Ascending aorta (tissue), 2 donors: ENCODE measurements at regions not wholly inside any gene's neighbourhood (a gene's known extent, or its start where the extent isn't known, plus 50 kb on each side); places are given as distances from the start of the nearest gene placed in this dataset.
"Not testable (repeated sequence)": the region's sequence is repeated elsewhere in the genome, so short reads cannot be mapped to it uniquely, and the experiment has no call there.

Experiments used
- DNase-seq, 2 donors: peaks; one replicate each; pipeline ENCODE4 v3.0.0-alpha.2; 2019; ENCODE audit warnings: low spot score in 2 of 2
- H3K27ac ChIP-seq, 2 donors: fragments of 200-600 bp; sonication (generic); one replicate each; pipeline ENCODE4 v1.5.1; 2016 to 2017; ENCODE audit warnings: mild to moderate bottlenecking in 1 of 2
- H3K27me3 ChIP-seq: fragments of 200-600 bp; sonication (generic); one replicate; pipeline ENCODE4 v1.5.1; 2017
- H3K36me3 ChIP-seq, 2 donors: fragments of 200-600 bp; sonication (generic); one replicate each; pipeline ENCODE4 v1.5.1; 2016
- H3K4me1 ChIP-seq, 2 donors: fragments of 200-600 bp; sonication (generic); one replicate each; pipeline ENCODE4 v1.5.1; 2016 to 2017; ENCODE audit warnings: mild to moderate bottlenecking in 1 of 2
- H3K4me3 ChIP-seq, 2 donors: fragments of 200-600 bp; sonication (generic); one replicate each; pipeline ENCODE4 v1.5.1; 2016 to 2017; ENCODE audit warnings: mild to moderate bottlenecking in 1 of 2
- H3K9me3 ChIP-seq, 2 donors: fragments of 200-600 bp; sonication (generic); one replicate each; pipeline ENCODE4 v1.5.1; 2016
- CTCF ChIP-seq, 3 experiments: fragments of 200-600 bp in 2 of 3; fragments of 450-650 bp in 1 of 3; sonication (generic) in 2 of 3; IDR thresholded peaks; one replicate each; pipeline ENCODE4 v1.5.1; 2016 to 2019; ENCODE audit warnings: antibody characterized with exemption in 3 of 3, mild to moderate bottlenecking in 1 of 3, moderate library complexity in 1 of 3
- intact Hi-C: fragments of 100-400 bp; cut with DNase I; formaldehyde crosslinking; loops from one replicate; pipeline ENCODE4 v1.15.1; 2023

DNA sequence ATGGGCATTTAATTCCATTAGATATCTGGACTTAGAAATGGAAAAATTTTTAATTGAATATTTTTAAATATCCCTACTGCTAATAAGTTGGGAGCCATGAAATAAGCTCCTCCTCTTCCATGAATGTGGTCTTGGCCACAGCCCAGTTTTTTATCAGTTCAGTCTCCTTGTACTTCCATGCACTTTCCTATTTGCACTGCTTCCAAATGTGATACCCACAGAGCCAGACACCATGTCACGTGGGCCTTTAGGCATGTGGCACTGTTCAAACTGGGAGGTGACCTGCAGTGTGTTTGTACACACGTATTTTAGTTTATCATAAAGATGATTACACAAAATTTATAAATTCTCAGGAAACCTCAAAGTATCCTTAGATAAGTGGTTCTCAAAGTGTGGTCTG, 80.1 kb upstream of the DGKG start:
- Histone ChIP-seq H3K36me3 (no peaks in the 10 kb centered on the region), H3K9me3 (no peaks in the 10 kb centered on the region), H3K4me1 (no peaks in the 10 kb centered on the region), H3K27ac (no peak overlapping the region), H3K4me3 (no peak overlapping the region), H3K27me3 (no peaks in the 10 kb centered on the region)
- intact Hi-C loops: no loop called here
- no peak for TF ChIP-seq CTCF (IDR thresholded peaks at IDR 0.05)
- no peak for DNase-seq

- intact Hi-C loops: no loop called here
- Histone ChIP-seq H3K4me3 (no peak overlapping the region), H3K4me1 (no peaks in the 10 kb centered on the region), H3K36me3 (no peaks in the 10 kb centered on the region), H3K27me3 (no peaks in the 10 kb centered on the region), H3K27ac (no peak overlapping the region), H3K9me3 (no peaks in the 10 kb centered on the region)
- no peak for TF ChIP-seq CTCF (IDR thresholded peaks at IDR 0.05)
- DNase-seq: no peak
Measured at GRCh38 chr3:186440891-186441290, 78.9 kb upstream of the DGKG start.

DNA sequence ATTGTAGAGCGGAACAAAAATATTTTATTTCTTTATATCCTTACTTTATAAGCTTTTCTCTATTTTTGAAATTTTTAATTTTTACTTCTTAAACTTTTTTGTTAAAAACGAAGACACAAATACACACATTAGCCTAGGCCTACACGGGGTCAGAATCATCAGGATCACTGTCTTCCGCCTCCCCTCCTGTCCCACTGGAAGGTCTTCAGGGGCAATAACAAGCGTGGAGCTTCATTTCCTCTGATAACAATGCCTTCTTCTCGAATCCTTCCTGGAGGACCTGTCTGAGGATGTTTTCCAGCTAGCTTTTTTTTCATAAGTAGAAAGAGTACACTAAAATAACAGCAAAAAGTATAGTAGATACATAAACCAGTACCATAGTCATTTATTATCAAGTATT, 77.7 kb upstream of the DGKG start:
- no peak for TF ChIP-seq CTCF (IDR thresholded peaks at IDR 0.05)
- Histone ChIP-seq H3K4me3 (no peak overlapping the region), H3K36me3 (no peaks in the 10 kb centered on the region), H3K27me3 (no peaks in the 10 kb centered on the region), H3K27ac (no peak overlapping the region), H3K9me3 (no peaks in the 10 kb centered on the region), H3K4me1 (no peaks in the 10 kb centered on the region)
- intact Hi-C loops: no loop called here
- DNase-seq: no peak

- H3K36me3 ChIP-seq, H3K27me3 ChIP-seq, intact Hi-C loops, H3K9me3 ChIP-seq, H3K4me3 ChIP-seq, H3K27ac ChIP-seq, H3K4me1 ChIP-seq, DNase-seq: not testable (repeated sequence)
Measured at GRCh38 chr3:186435332-186435731, 73.3 kb upstream of the DGKG start.

- H3K27ac ChIP-seq: no peak overlapping the region
- H3K27me3 ChIP-seq: no peaks in the 10 kb centered on the region
- H3K36me3 ChIP-seq: no peaks in the 10 kb centered on the region
- DNase-seq: no peak
- no peaks in the 10 kb centered on the region for H3K4me1 ChIP-seq
- no peaks in the 10 kb centered on the region for H3K9me3 ChIP-seq
- intact Hi-C loops: no loop called here
- TF ChIP-seq CTCF (IDR thresholded peaks at IDR 0.05): no peak
- no peak overlapping the region for H3K4me3 ChIP-seq
Measured at GRCh38 chr3:186432944-186433732, 71.1 kb upstream of the DGKG start.

GRCh38 chr3:186432189-186432588, 70.2 kb upstream of the DGKG start:
- intact Hi-C loops: no loop called here
- H3K27me3 ChIP-seq: no peaks in the 10 kb centered on the region
- H3K36me3 ChIP-seq: no peaks in the 10 kb centered on the region
- H3K9me3 ChIP-seq: no peaks in the 10 kb centered on the region
- no peak for DNase-seq
- no peaks in the 10 kb centered on the region for H3K4me1 ChIP-seq
- TF ChIP-seq CTCF (IDR thresholded peaks at IDR 0.05): no peak
- no peak overlapping the region for H3K27ac ChIP-seq
- H3K4me3 ChIP-seq: no peak overlapping the region
